Activated T-helper 1 cell treated with anti-CD3 and anti-CD28 coated beads, Interleukin-12 subunit alpha, Interleukin-12 subunit beta, Interleukin-2, Interleukin-4 antibody, amounts not matched to agents 30 ng/mL and 10 ng/mL and 1 ng/mL, durations not matched to agents 14 hours and 24 hours and 36 hours (primary cell): ENCODE measurements at regions not wholly inside any gene's neighbourhood (a gene's known extent, or its start where the extent isn't known, plus 50 kb on each side); places are given as distances from the start of the nearest gene placed in this dataset.
"Not testable (repeated sequence)": the region's sequence is repeated elsewhere in the genome, so short reads cannot be mapped to it uniquely, and the experiment has no call there.

ENCODE experiments used
- DNase-seq: peaks from one replicate; pipeline ENCODE4 v3.0.0; 2021; ENCODE audit warnings: low spot score
- H3K27ac Mint-ChIP-seq: one replicate; pipeline ENCODE4 v1.8.0; 2021; ENCODE audit warnings: mild to moderate bottlenecking, mixed read lengths
- H3K27me3 Mint-ChIP-seq: one replicate; pipeline ENCODE4 v1.8.0; 2022; ENCODE audit warnings: mild to moderate bottlenecking, moderate library complexity, mixed read lengths; ENCODE audit not compliant: insufficient read depth
- H3K36me3 Mint-ChIP-seq: one replicate; pipeline ENCODE4 v1.8.0; 2021; ENCODE audit warnings: low read depth, mixed read lengths
- H3K4me1 Mint-ChIP-seq: one replicate; pipeline ENCODE4 v1.8.0; 2021; ENCODE audit warnings: low read depth, mixed read lengths
- H3K4me3 Mint-ChIP-seq: one replicate; pipeline ENCODE4 v1.8.0; 2021; ENCODE audit warnings: mild to moderate bottlenecking, moderate library complexity, mixed read lengths
- H3K9me3 Mint-ChIP-seq: one replicate; pipeline ENCODE4 v1.8.0; 2021; ENCODE audit warnings: mixed read lengths
- intact Hi-C: fragments of 100-400 bp; cut with micrococcal nuclease; formaldehyde crosslinking; loops from one replicate; pipeline ENCODE4 v1.15.1; 2024

DNA sequence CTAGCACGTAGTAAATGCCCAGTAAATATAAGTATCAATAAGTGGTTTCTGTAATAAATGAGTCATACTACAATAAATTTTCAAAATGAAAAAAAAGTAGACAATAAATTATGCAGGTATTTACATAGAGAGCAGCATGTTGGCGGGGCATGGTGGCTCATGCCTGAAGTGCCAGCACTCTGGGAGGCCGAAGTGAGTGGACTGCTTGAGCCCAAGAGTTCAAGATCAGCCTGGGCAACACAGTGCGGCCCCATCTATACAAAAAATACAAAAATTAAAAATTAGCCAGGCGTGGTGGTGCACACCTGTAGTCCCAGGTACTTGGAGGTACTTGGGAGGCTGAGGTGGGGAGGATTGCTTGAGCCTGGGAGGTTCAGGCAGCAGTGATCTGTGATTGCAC lies 509.3 kb upstream of the KLF6 start:
- H3K4me1 Mint-ChIP-seq: no peaks in the 10 kb centered on the region
- H3K36me3 Mint-ChIP-seq: no peaks in the 10 kb centered on the region
- no peak overlapping the region for H3K4me3 Mint-ChIP-seq
- peaks cover 2% of the 10 kb centered on the region for H3K27me3 Mint-ChIP-seq
- no peaks in the 10 kb centered on the region for H3K9me3 Mint-ChIP-seq
- H3K27ac Mint-ChIP-seq: no peak overlapping the region
- intact Hi-C loops: no loop called here
- DNase-seq: no peak

DNA sequence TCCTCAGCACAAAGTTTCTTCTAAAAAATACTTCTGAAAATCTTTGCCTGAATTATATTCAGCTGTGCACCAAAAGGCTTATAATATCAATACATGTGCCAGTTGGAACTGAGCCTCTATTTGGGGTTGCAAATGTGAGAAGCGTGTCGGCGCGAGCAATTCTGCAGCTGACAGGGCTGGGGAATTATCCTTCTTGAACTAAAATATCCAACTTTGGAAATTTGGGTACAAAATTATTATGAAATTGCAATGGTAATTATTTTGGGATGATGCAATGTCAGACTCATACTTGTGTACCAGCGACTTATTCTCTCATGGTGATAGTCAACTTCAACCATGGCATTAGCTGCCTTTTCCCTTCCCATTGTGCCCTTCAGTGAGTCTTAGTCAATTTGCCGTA lies 507.0 kb upstream of the KLF6 start:
- Mint-ChIP-seq H3K4me1 (no peaks in the 10 kb centered on the region), H3K27me3 (peaks cover 2% of the 10 kb centered on the region), H3K27ac (no peak overlapping the region), H3K9me3 (no peaks in the 10 kb centered on the region), H3K36me3 (no peaks in the 10 kb centered on the region), H3K4me3 (no peak overlapping the region)
- intact Hi-C loops: no loop called here
- DNase-seq: no peak

DNA sequence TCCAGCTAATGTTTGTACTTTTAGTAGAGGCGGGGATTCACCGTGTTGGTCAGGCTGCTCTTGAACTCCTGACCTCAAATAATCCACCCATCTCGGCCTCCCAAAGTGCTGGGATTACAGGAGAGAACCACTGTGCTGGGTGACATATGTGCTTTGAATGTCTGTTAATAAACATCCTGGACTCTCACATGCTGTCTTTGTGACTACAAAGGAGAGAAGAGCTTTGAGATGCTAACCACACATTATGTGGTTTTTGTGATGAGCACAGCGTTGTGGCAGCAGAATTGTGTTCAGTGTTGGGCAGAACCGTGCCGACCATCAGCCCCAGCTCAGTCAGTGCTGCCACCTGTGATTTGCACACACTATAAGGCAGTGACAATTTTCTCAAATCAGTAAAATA lies 500.1 kb upstream of the KLF6 start:
- Mint-ChIP-seq H3K4me3 (no peak overlapping the region), H3K27me3 (peaks cover 7% of the 10 kb centered on the region), H3K9me3 (no peaks in the 10 kb centered on the region), H3K4me1 (peaks cover 11% of the 10 kb centered on the region), H3K36me3 (no peaks in the 10 kb centered on the region), H3K27ac (no peak overlapping the region)
- intact Hi-C loops: no loop called here
- DNase-seq: no peak

DNA sequence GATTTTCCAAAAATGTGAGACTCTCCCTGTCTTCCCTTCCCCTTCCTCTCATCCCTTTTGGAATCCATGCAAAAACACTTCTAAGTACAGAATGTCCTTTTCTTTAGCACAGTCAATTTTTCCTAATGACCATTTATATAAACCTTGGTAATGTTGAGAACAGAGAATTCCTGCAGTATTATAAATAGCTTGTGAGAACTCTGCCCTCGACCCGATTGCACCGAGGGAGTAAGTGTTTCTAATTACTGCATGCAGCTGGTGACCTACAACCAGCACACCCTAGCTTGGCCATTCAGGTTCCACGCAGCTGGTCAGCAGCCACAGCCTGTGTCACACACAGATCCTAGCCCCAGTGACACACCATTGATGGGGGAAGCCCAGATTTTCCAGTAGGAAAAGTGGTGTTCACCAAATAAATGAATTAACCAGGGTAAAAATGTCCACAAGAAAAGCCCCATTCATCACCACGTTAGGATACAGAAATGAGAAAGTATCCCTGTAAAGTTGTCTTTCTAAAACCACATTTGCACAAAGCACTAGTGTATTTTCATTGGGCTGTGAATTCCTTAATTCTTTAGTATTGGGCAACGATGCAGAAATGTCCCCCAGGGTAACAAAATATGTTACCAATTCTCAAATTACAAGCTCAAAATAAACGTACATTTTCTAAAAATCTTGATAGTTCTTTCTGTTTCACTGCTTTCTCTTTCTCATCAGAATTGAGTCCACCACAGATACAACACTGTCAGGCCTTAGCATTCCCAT lies 499.0 kb upstream of the KLF6 start:
- Mint-ChIP-seq H3K9me3 (no peaks in the 10 kb centered on the region), H3K27me3 (peaks cover 7% of the 10 kb centered on the region), H3K36me3 (no peaks in the 10 kb centered on the region), H3K27ac (no peak overlapping the region), H3K4me1 (peaks cover 11% of the 10 kb centered on the region), H3K4me3 (no peak overlapping the region)
- no peak for DNase-seq
- intact Hi-C loops: no loop called here

DNA sequence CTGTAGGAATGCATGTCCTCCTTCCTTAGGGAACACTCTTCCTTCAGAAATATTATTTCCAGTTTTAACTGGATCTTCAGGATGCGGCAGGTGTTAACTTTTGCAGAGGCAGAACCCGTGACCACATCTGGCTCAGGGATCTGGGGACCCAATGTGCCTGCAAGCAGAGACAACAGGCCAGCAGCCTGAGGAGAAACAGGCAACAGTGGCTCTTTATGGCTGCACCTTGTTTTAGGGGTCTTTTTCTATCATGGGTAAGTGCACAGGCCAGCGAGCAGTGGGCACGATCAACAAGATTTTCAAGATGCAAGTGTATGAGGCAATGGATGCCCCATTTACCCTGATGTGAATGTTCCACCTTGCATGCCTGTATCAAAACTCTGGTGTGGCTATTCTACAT lies 497.5 kb upstream of the KLF6 start:
- Mint-ChIP-seq H3K27me3 (peaks cover 7% of the 10 kb centered on the region), H3K27ac (no peak overlapping the region), H3K4me3 (no peak overlapping the region), H3K4me1 (peaks cover 11% of the 10 kb centered on the region), H3K36me3 (no peaks in the 10 kb centered on the region), H3K9me3 (no peaks in the 10 kb centered on the region)
- intact Hi-C loops: no loop called here
- no peak for DNase-seq

DNA sequence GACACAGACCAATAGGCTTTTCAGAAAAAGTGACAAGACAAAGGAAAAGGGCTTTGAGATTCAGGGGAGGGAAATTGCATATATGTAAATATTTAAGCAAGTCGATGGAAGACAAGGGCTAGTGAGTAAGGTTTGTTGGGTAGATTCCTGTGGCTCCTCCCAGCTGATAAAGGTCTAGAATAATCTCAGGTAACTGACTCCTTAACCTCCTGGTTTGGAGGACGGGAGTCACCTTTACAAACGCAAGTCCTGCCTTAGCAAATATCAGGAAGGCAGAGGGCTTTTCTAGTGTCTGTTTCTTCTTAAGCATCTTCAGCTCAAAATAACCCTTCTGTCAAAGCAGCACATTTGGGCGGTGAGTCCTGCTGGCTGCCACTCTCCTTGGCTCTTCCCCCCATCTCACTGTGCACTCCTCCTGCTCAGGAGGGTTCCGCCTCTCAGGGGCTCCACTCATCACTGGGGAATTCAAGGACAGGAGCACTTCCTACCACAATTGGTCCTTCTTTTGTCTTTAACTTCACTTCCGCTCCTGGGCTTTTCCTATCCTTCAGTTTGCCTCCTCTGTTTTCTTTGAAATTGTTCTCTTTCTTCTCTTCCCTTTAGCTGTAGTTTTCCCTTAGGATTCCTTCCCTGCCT lies 496.3 kb upstream of the KLF6 start:
- Mint-ChIP-seq H3K36me3 (no peaks in the 10 kb centered on the region), H3K9me3 (no peaks in the 10 kb centered on the region), H3K4me1 (peaks cover 9% of the 10 kb centered on the region), H3K27ac (no peak overlapping the region), H3K27me3 (peaks cover 6% of the 10 kb centered on the region), H3K4me3 (no peak overlapping the region)
- intact Hi-C loops: no loop called here
- DNase-seq: no peak

DNA sequence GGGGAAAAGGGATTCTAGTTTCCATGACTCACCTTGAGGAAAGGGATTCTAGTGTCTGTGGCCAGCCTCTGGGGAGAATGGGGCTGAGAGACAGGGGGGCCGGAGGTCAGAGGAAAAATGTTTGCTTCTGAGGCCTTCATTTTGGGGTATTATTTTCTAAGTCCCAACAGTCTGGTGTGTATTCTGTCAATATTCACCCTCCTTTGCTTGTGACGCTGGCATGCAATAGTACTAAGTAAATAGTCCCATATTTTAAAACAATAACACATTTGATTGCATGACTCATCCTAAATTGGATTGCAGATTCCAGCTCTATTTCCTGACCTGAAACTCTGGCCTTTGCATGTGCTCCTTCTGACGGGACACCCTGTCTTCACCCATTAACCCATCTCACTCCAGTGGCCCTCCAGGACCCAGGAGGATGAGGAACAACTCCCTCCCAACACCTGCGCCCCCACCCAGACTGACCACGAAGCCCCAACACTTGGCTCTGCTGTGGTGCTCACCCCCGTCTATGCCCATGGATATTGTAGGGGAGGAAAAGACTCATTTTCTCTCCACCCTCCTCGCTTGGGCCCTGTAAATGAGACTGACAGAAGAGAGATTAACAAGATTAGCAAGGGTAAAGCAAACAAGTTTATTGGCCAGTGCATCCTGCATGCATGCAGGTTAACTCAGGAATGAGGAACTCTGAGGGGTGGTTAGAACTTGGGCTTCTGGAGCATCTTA lies 495.6 kb upstream of the KLF6 start:
- peaks cover 5% of the 10 kb centered on the region for H3K27me3 Mint-ChIP-seq
- H3K4me1 Mint-ChIP-seq: peaks cover 6% of the 10 kb centered on the region
- no peaks in the 10 kb centered on the region for H3K9me3 Mint-ChIP-seq
- no peak overlapping the region for H3K4me3 Mint-ChIP-seq
- intact Hi-C loops: no loop called here
- no peak overlapping the region for H3K27ac Mint-ChIP-seq
- DNase-seq: no peak
- H3K36me3 Mint-ChIP-seq: no peaks in the 10 kb centered on the region

DNA sequence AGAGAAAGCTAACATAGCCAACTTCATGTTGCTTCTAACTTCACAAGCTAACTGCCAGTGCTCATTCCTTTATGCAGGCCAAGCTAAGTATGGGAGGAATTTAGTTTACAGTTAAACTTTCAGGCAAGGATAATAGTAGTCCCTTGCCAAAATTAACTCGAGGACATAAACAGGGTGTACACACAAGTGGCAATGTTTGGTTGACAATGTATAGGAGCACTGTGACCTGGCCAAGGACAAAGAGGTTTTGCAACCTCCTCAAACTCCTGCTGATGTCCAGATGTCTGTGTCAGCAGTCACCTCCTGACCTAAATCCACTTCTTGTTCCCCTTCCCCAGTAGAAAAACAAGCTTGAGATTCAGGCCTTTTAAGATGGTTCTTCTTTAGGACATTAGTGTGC lies 494.6 kb upstream of the KLF6 start:
- Mint-ChIP-seq H3K4me1 (no peaks in the 10 kb centered on the region), H3K4me3 (no peak overlapping the region), H3K27me3 (peaks cover 5% of the 10 kb centered on the region), H3K9me3 (no peaks in the 10 kb centered on the region), H3K36me3 (no peaks in the 10 kb centered on the region), H3K27ac (no peak overlapping the region)
- DNase-seq: no peak
- intact Hi-C loops: no loop called here

DNA sequence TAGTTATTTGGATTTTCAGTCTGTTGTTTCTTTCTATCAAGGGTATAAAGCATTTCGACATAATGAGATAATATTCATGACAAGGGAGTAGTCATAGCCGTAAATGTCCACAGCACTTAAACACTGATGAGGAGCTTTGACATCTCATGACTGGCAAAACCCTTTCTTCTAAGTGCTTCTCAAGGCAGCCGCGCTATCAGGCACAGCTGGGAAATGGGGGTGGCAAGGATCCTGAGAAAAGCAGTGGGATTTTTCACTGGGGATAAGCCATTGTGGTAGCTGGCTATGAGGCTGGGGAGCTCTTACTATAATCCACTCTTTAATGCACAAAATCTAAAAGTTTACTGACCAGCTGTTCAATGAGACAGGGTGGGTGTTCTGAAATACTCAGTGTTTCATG lies 493.2 kb upstream of the KLF6 start:
- Mint-ChIP-seq H3K27ac (no peak overlapping the region), H3K4me3 (no peak overlapping the region), H3K9me3 (no peaks in the 10 kb centered on the region), H3K27me3 (peaks cover 5% of the 10 kb centered on the region), H3K4me1 (no peaks in the 10 kb centered on the region), H3K36me3 (no peaks in the 10 kb centered on the region)
- DNase-seq: no peak
- intact Hi-C loops: no loop called here

DNA sequence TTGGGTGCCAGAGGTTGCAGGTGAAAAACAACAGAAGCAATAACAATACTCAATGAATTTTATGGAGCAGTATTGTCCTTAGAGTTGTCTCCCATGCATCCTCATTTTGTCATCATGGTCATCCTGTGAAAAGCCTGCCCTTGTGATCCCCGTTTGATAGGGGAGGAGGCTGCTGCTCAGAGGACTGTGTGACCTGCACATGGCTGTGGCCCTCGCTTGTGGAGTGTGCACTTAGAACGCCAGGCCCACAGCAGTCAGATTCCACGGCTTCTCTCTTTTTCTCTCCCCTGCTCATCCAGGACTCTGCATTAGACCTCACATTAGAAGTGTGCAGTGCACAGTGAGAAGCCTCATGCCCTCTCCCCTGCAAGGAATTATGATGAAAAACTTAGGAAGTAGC lies 491.1 kb upstream of the KLF6 start:
- Mint-ChIP-seq H3K4me3 (no peak overlapping the region), H3K4me1 (no peaks in the 10 kb centered on the region)

DNA sequence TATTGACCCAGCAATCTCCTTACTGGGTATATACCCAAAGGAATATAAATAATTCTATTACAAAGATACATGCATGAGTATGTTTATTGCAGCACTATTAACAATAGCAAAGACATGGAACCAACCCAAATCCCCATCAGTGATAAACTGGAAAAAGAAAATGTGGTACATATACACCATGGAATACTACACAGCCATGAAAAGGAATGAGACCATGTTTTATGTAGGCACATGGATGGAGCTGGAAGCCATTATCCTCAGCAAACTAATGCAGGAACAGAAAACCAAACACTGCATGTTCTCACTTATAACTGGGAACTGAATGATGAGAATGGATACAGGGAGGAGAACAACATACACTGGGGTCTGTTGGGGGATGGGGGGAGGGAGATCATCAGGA lies 489.7 kb upstream of the KLF6 start:
- DNase-seq, H3K27ac Mint-ChIP-seq, intact Hi-C loops, H3K27me3 Mint-ChIP-seq, H3K9me3 Mint-ChIP-seq, H3K4me1 Mint-ChIP-seq, H3K4me3 Mint-ChIP-seq, H3K36me3 Mint-ChIP-seq: not testable (repeated sequence)

More for the DNA sequence above, 491.1 kb upstream of the KLF6 start:
- no peak overlapping the region for H3K27ac Mint-ChIP-seq
- DNase-seq: no peak
- H3K36me3 Mint-ChIP-seq: no peaks in the 10 kb centered on the region
- intact Hi-C loops: no loop called here
- peaks cover 3% of the 10 kb centered on the region for H3K27me3 Mint-ChIP-seq
- no peaks in the 10 kb centered on the region for H3K9me3 Mint-ChIP-seq

DNA sequence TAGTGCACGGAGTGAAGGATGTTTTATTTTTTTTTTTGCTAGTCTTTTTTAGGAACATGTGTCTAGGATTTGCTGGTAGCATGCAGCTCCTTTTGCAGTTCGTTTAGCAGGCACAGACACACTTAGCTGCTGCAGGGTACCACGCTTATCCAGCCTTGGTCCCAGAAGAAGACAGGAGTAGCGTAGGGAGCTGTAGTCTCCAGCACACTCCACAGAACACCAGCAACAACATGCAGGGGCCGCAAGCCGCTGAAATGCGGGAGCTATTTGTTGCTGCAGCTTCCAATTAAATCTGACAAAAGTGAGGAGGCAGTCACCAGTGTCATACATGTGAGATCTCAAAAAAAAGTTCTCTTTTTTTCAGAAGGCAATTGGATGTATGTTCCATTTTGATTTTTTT lies 486.2 kb upstream of the KLF6 start:
- Mint-ChIP-seq H3K4me3 (no peak overlapping the region), H3K27ac (no peak overlapping the region), H3K36me3 (no peaks in the 10 kb centered on the region), H3K4me1 (peaks cover 10% of the 10 kb centered on the region), H3K27me3 (no peaks in the 10 kb centered on the region), H3K9me3 (no peaks in the 10 kb centered on the region)
- no peak for DNase-seq
- intact Hi-C loops: no loop called here

DNA sequence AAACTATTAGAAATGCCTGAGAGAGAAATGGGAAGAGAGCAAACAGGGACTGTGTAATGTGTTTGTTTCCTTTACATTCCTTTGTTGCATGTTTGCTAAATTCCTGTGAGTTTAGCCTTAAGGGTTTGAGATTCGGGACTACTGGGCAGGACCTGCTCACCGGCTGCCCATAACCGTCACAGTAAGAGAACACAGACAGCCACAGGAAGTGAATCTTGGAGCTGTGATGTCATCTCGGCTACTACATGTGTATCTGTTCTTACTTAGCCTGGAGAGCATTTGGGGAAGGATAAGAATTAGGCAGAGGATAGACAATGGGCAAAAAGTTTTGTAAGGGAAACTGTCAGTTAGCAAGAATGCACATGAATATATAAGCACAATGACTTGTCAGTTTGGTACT lies 485.1 kb upstream of the KLF6 start:
- H3K27ac Mint-ChIP-seq: no peak overlapping the region
- H3K4me1 Mint-ChIP-seq: peaks cover 10% of the 10 kb centered on the region
- no peak overlapping the region for H3K4me3 Mint-ChIP-seq
- DNase-seq: no peak
- H3K36me3 Mint-ChIP-seq: no peaks in the 10 kb centered on the region
- H3K27me3 Mint-ChIP-seq: no peaks in the 10 kb centered on the region
- H3K9me3 Mint-ChIP-seq: no peaks in the 10 kb centered on the region
- intact Hi-C loops: no loop called here
